ENCODE measurements at regions not wholly inside any gene's neighbourhood (a gene's known extent, or its start where the extent isn't known, plus 50 kb on each side); places are given as distances from the start of the nearest gene placed in this dataset.

GRCh38 chr14:101504096-101504948 is 57.0 kb upstream of the DIO3 start:
- TF ChIP-seq CTCF (IDR thresholded peaks at IDR 0.05) (no peak), POLR2A (IDR thresholded peaks at IDR 0.05) (no peak), EP300 (IDR thresholded peaks at IDR 0.05) (no peak)

All from suprapubic skin (tissue), 3 donors.